HG02885 (cell line): ENCODE measurements at regions not wholly inside any gene's neighbourhood (a gene's known extent, or its start where the extent isn't known, plus 50 kb on each side); places are given as distances from the start of the nearest gene placed in this dataset.

Experiments used
- ATAC-seq: cut with Tn5 transposase; IDR thresholded peaks from one replicate; pipeline ENCODE4 v1.9.1; 2021; ENCODE audit warnings: mild to moderate bottlenecking; ENCODE audit not compliant: unreplicated experiment, poor library complexity

- no peak for ATAC-seq
Measured at GRCh38 chr9:129507805-129508204, 113.1 kb downstream of the C9orf50 start.

DNA sequence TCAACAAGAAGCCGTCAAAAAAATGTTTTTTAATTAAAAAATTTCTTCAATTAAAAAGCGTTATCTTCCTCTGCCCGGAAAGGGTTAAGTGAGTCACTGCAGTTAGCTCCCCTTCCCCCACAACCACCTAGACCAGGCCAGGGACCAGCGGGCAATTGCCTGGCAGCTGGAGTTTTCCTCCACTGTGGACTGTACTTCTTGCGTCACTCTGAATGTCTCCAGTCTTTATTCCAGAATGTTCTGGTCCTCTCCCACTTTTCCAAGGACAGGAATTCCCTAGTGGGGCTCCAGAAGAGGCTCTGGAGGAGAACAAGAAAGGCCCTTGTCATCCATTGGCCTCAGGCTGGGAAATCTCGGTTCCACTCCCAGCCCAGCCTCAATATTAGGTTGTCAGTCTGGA is 114.0 kb downstream of the C9orf50 start:
- ATAC-seq = no peak

GRCh38 chr9:129506041-129506440 is 114.9 kb downstream of the C9orf50 start:
- no peak for ATAC-seq

GRCh38 chr9:129505270-129505902 is 115.5 kb downstream of the C9orf50 start:
- no peak for ATAC-seq

- ATAC-seq = no peak
Measured at GRCh38 chr9:129504404-129504803, 116.5 kb downstream of the C9orf50 start.

- no peak for ATAC-seq
Measured at GRCh38 chr9:129501771-129502319, 119.1 kb downstream of the C9orf50 start.

GRCh38 chr9:129500863-129501770 is 119.8 kb downstream of the C9orf50 start:
- ATAC-seq = no peak

DNA sequence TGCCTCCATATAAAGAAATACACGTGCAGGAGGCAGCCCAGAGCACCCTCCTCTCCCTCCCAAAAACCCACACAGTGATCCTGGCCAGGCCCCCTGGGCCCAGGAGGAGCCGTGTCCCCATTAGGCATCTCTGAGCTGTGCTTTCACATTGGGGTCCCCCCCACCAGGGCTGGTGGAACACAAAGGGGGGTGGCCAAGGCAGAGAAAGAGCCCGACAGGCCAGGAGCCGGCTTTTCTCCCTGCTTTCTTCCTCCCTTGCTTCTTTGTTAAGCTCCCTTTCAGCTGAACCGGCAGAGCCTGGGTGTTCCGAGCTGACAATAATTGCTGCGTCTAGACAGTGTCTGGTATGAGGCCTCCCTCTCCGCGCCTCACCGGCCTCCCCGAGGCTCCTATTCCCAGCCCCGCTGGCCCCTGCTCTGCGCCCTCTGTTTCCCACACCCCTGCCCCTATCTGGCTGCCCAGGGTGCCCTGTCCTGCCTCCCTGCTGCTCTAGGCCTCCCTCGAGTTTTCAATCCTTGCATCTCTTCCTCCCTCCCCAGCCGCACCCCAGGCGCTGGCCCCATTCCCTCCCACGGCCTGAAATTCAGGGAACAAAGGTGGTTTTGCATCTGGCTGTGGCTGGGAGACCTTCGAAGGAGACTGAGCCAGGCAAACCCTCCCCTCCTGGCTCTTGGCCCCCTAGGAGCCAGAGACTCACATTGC is 120.6 kb downstream of the C9orf50 start:
- no peak for ATAC-seq

DNA sequence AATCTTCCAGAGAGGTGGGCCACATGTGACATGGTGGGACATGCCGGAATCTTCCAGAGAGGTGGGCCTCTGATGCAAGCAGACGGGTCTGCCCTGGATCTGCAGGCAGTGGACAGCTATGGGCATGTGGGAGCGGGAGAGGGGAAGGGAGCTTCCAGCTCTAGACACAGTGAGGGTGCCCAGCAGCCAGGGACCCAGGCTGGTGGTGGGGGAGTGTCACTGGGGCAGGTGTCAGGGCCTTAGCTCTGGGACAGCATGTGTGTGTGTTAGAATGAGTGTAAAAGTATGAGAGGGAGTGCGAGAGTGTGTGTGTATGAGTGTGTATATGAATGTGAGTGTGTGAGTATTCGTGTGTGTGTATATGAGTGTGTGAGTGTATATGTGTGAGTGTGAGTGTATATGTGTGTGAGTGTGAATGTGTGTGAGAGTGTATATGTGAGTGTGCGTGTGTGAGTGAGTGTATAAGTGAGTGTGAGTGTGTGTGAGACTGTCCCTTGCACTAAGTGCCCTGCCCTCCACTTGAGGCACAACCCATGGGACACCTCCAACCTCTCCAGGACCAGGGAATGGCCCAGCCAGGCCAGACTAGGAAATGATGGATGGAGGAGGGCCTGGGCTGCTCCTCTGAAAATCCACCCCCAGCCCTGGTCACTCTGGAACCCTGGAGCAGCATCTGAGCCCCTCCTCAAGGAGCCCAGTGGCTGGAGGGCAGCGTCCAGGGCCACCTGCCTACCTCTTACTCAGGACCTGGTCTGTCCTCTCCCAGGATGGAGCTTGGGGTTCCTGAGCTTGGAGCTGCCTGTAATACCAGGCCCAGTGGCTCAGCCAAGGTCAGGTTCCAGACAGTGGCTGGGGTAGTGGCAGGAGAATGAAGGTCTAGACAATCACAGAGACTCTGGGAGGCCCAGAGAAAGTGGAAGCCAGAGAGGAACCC is 122.2 kb downstream of the C9orf50 start:
- no peak for ATAC-seq

DNA sequence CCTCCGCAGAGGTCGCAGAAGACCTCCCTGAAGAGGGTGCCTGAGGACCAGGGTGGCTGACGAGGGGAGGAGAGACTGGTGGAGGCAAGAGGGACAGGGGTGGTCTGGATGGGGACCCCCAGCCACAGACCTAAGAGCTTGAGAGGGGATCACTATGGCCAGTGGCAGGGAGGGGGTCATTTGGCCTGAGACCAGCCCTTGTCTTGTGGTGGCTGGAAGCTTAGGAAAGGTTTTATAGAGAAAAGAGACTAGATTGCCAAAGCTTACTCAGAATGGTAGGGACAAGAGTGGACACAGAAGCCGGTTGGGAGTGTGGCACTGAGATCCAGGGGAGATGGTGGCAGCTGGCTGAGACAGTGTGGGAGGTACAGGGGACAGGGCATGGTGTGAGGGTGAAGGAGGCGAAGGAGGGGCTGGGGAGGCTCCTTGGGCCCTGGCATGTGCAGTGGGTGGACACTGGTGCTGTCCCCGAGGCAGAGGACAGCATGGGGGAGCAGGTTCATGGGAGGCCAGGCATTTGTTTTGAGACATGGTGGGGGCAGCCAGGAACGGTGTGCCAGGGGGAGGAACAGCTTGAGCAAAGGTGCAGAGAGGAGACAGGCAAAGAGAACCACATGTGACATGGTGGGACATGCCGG is 123.0 kb downstream of the C9orf50 start:
- no peak for ATAC-seq

GRCh38 chr9:129497005-129497812 is 123.7 kb downstream of the C9orf50 start:
- no peak for ATAC-seq

DNA sequence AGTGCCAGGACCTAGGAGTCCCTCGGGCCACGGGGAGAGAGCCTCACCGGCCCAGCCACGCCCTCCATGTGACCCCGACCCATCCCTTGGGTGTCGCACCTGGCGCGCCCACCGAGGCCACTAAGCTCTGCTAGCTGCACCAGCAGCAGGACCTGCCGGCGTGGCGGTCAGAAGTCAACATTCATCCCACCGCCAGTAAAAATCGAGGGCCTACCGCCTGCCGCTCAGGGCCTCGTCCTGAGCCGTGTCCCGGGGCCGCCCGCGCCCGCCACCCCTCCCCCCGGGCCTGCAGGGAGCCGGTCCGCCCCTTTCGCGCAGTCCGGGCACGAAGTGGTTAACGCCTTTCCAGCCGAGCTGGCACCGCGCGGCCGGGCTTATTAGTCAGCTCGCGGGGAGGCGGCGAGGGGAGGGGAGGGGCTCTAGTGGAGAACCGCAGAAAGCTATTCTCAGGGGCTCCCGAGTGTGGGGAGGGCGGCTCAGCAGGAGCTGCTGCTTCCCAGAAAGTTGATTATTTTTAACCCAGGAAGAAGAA is 124.4 kb downstream of the C9orf50 start:
- ATAC-seq = no peak

- ATAC-seq = no peak
Measured at GRCh38 chr9:129495620-129496472, 125.1 kb downstream of the C9orf50 start.

DNA sequence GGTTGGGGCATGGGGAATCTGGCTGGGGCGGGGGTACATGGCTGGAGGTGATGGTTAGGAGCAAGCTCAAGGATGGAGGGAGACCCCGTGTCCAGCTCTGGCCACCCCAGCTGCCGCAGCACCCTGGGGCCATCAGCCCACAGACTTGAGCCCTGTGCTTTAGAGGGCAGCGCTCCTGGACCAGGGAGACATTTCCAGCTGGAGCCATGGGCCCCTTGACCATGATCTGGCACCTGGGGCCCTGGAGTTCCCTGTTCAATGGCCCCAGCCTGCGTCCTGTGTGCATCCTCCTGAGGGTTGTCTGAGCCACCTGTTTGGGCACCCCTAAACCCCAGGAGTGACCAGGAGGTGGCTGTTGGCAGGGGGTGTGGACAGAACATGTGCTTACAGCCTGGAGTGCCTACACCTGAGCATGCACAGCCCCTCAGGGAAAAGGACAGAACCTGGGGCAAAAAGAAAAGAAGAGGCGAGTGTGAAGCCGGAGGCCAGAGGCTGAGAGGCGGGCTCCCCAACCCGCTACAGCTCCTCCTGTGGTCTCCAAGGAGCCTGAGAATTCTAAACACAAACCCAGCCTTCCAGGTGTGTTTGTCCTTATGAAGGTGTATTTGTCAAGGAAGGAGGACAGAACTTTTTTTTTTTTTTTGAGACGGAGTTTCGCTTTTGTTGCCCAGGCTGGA is 126.7 kb downstream of the C9orf50 start:
- ATAC-seq = no peak

DNA sequence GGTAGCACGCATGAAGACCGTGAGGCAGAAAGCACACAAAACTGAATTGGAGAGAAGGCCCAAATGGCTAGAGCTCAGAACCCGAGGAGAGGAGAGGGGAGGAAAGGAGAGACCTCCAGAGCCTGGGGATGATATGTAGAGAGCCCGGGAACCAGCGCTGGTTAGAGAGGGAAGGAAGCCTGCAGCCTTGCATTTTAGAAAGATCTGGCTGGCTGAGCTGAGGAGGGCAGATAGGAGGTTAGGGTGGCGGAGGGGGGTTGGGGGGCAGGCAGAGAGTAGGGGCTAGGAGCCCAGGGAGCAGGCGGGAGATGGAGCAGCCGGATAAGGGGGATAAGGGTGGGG is 127.2 kb downstream of the C9orf50 start:
- no peak for ATAC-seq

GRCh38 chr9:129493002-129493705 is 127.7 kb downstream of the C9orf50 start:
- ATAC-seq = no peak
